Loucy (cell line): ENCODE measurements at regions not wholly inside any gene's neighbourhood (a gene's known extent, or its start where the extent isn't known, plus 50 kb on each side); places are given as distances from the start of the nearest gene placed in this dataset.

Experiments used
- EZH2phosphoT487 ChIP-seq: fragments of 200-600 bp; IDR thresholded peaks from 2 replicates; pipeline ENCODE4 v1.6.1; 2018; ENCODE audit warnings: antibody characterized with exemption, mild to moderate bottlenecking, moderate library complexity, borderline replicate concordance
- TF ChIP-seq, protein P1 (sequence below): fragments of 200-600 bp; sonication (generic); conservative IDR thresholded peaks from 2 replicates; pipeline ENCODE4 v1.5.1; 2014; ENCODE audit warnings: mild to moderate bottlenecking, antibody characterized with exemption, low read length

DNA sequence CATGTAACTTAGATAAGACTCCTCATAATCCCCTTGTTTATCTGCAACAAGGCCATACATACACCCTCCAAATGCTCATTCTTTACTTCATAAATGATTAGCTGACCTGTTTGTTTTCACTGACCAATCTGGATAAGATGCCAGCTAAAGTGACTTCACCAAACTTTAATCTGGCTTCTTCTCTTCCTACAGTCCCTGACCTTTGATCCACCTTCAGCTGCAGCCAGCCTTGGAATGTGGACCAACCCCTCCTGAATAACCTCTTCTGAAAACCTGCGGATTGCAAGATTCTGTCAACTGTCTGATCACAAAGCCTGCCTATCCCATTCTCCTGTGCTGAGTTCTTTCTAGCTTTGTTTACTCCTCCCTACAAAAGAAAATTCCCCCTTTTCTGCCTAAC is 476.8 kb downstream of the LRRC70 start:
- TF ChIP-seq, protein P1, sequence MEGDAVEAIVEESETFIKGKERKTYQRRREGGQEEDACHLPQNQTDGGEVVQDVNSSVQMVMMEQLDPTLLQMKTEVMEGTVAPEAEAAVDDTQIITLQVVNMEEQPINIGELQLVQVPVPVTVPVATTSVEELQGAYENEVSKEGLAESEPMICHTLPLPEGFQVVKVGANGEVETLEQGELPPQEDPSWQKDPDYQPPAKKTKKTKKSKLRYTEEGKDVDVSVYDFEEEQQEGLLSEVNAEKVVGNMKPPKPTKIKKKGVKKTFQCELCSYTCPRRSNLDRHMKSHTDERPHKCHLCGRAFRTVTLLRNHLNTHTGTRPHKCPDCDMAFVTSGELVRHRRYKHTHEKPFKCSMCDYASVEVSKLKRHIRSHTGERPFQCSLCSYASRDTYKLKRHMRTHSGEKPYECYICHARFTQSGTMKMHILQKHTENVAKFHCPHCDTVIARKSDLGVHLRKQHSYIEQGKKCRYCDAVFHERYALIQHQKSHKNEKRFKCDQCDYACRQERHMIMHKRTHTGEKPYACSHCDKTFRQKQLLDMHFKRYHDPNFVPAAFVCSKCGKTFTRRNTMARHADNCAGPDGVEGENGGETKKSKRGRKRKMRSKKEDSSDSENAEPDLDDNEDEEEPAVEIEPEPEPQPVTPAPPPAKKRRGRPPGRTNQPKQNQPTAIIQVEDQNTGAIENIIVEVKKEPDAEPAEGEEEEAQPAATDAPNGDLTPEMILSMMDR: no peak
- TF ChIP-seq EZH2phosphoT487: no peak
